ELR (cell line): ENCODE measurements at regions not wholly inside any gene's neighbourhood (a gene's known extent, or its start where the extent isn't known, plus 50 kb on each side); places are given as distances from the start of the nearest gene placed in this dataset.

Experiments used
- DNase-seq: peaks from one replicate; pipeline ENCODE4 v3.0.0-alpha.2; 2015; ENCODE audit warnings: low read depth

- DNase-seq, result no peak
Observed at GRCh38 chr12:124365726-124366430, 71.0 kb downstream of the RFLNA start.
